ENCODE measurements at regions not wholly inside any gene's neighbourhood (a gene's known extent, or its start where the extent isn't known, plus 50 kb on each side); places are given as distances from the start of the nearest gene placed in this dataset.

GRCh38 chr9:90961375-90961774 is 159.8 kb downstream of the SYK start:
- no peak overlapping the region for H3K4me3 ChIP-seq (ENCODE audit: low read depth, low read length)
- DNase-seq (ENCODE audit: low read depth), result no peak
- TF ChIP-seq CTCF (IDR thresholded peaks at IDR 0.05; ENCODE audit: control insufficient read depth, extremely low read depth, insufficient read depth), result no peak

- no peak for DNase-seq (ENCODE audit: low read depth)
- H3K4me3 ChIP-seq (ENCODE audit: low read depth, low read length), result no peak overlapping the region
- no peak for TF ChIP-seq CTCF (IDR thresholded peaks at IDR 0.05; ENCODE audit: control insufficient read depth, extremely low read depth, insufficient read depth)
Measured at GRCh38 chr9:90964101-90965020, 162.7 kb downstream of the SYK start.

GRCh38 chr9:90965226-90966030 is 163.8 kb downstream of the SYK start:
- TF ChIP-seq CTCF (IDR thresholded peaks at IDR 0.05; ENCODE audit: control insufficient read depth, extremely low read depth, insufficient read depth), result no peak
- DNase-seq (ENCODE audit: low read depth), result no peak
- no peak overlapping the region for H3K4me3 ChIP-seq (ENCODE audit: low read depth, low read length)

GRCh38 chr9:90966031-90966290 is 164.3 kb downstream of the SYK start:
- no peak overlapping the region for H3K4me3 ChIP-seq (ENCODE audit: low read depth, low read length)
- no peak for DNase-seq (ENCODE audit: low read depth)
- no peak for TF ChIP-seq CTCF (IDR thresholded peaks at IDR 0.05; ENCODE audit: control insufficient read depth, extremely low read depth, insufficient read depth)

- DNase-seq (ENCODE audit: low read depth), result no peak
- no peak overlapping the region for H3K4me3 ChIP-seq (ENCODE audit: low read depth, low read length)
- TF ChIP-seq CTCF (IDR thresholded peaks at IDR 0.05; ENCODE audit: control insufficient read depth, extremely low read depth, insufficient read depth), result no peak
Measured at GRCh38 chr9:90966480-90967144, 165.0 kb downstream of the SYK start.

- DNase-seq (ENCODE audit: low read depth), result no peak
- TF ChIP-seq CTCF (IDR thresholded peaks at IDR 0.05; ENCODE audit: control insufficient read depth, extremely low read depth, insufficient read depth), result no peak
- no peak overlapping the region for H3K4me3 ChIP-seq (ENCODE audit: low read depth, low read length)
Measured at GRCh38 chr9:90967145-90967538, 165.5 kb downstream of the SYK start.
